Spleen (tissue), 7 donors: ENCODE measurements at regions not wholly inside any gene's neighbourhood (a gene's known extent, or its start where the extent isn't known, plus 50 kb on each side); places are given as distances from the start of the nearest gene placed in this dataset.
"Not testable (repeated sequence)": the region's sequence is repeated elsewhere in the genome, so short reads cannot be mapped to it uniquely, and the experiment has no call there.

Source experiments
- CTCF ChIP-seq, 11 experiments: fragments of 200-600 bp in 7 of 11; fragments of 450-650 bp in 4 of 11; sonication (generic) in 4 of 11; IDR thresholded peaks in 8 of 11; conservative IDR thresholded peaks in 3 of 11; 1 replicate in 7 of 11; 2 replicates in 4 of 11; pipeline versions ENCODE4 v1.4.0 to v1.8.0; 2016 to 2021; ENCODE audit warnings: antibody characterized with exemption in 11 of 11, inconsistent platforms in 4 of 11, mild to moderate bottlenecking in 1 of 11
- POLR2A ChIP-seq, 3 donors: fragments of 450-650 bp; IDR thresholded peaks; one replicate each; pipeline ENCODE4 v1.5.1; 2017; ENCODE audit warnings: antibody characterized with exemption in 3 of 3, mild to moderate bottlenecking in 1 of 3
- POLR2AphosphoS5 ChIP-seq, 3 donors: sonication (generic); formaldehyde crosslinking; IDR thresholded peaks; one replicate each; pipeline ENCODE4 v1.5.1; 2017; ENCODE audit warnings: antibody characterized with exemption in 3 of 3
- donor health status: DM: no; HTN: no; CAD: no; lungs with moderate emphysema.
- donor health status: DM: no; HTN: no; CAD: no.
- donor health status: DM: no; HTN: no; CAD: no.

GRCh38 chr4:131730574-131730973 is 1418.5 kb upstream of the PCDH10 start:
- not testable (repeated sequence) for TF ChIP-seq CTCF (IDR thresholded peaks at IDR 0.05 in 8 of 11, conservative IDR thresholded peaks at IDR 0.05 in 3 of 11); POLR2AphosphoS5 (IDR thresholded peaks at IDR 0.05); POLR2A (IDR thresholded peaks at IDR 0.05)
